GM23248 (cell line): ENCODE measurements at regions not wholly inside any gene's neighbourhood (a gene's known extent, or its start where the extent isn't known, plus 50 kb on each side); places are given as distances from the start of the nearest gene placed in this dataset.

ENCODE experiments used
- EZH2 ChIP-seq: fragments of 200-600 bp; sonication (generic); IDR thresholded peaks from 2 replicates; pipeline ENCODE4 v1.6.1; 2018; ENCODE audit warnings: antibody characterized with exemption, mild to moderate bottlenecking; ENCODE audit not compliant: insufficient read depth, poor library complexity, severe bottlenecking
- EZH2phosphoT487 ChIP-seq: fragments of 200-600 bp; sonication (generic); IDR thresholded peaks from 2 replicates; pipeline ENCODE4 v1.6.1; 2018; ENCODE audit warnings: antibody characterized with exemption, moderate library complexity, mild to moderate bottlenecking, low read depth; ENCODE audit not compliant: insufficient read depth

- TF ChIP-seq EZH2phosphoT487 = no peak
- TF ChIP-seq EZH2 = no peak
Observed at GRCh38 chr6:104644848-104645247, 214.9 kb downstream of the HACE1 start.
